C4-2B (cell line): ENCODE measurements at regions not wholly inside any gene's neighbourhood (a gene's known extent, or its start where the extent isn't known, plus 50 kb on each side); places are given as distances from the start of the nearest gene placed in this dataset.
"Not testable (repeated sequence)": the region's sequence is repeated elsewhere in the genome, so short reads cannot be mapped to it uniquely, and the experiment has no call there.

Experiments
- H3K27ac ChIP-seq: fragments of 450-650 bp; 2 replicates; pipeline ENCODE4 v1.5.1; 2017
- CTCF ChIP-seq: fragments of 450-650 bp; conservative IDR thresholded peaks from 2 replicates; pipeline ENCODE4 v1.5.1; 2017; ENCODE audit warnings: mild to moderate bottlenecking
- ZFX ChIP-seq: fragments of 450-650 bp; IDR thresholded peaks from 2 replicates; pipeline ENCODE4 v1.6.1; 2017

- TF ChIP-seq ZFX, result no peak
- no peak for TF ChIP-seq CTCF
- no peak overlapping the region for H3K27ac ChIP-seq
These were observed 731.9 kb upstream of the PCDH10 start for GRCh38 chr4:132417220-132417619.

GRCh38 chr4:132427125-132427524 is 722.0 kb upstream of the PCDH10 start:
- TF ChIP-seq ZFX, result no peak
- TF ChIP-seq CTCF, result no peak
- H3K27ac ChIP-seq, result no peak overlapping the region

- H3K27ac ChIP-seq, result no peak overlapping the region
- TF ChIP-seq ZFX (no peak), CTCF (no peak)
These were observed 712.0 kb upstream of the PCDH10 start for GRCh38 chr4:132437117-132437516.

- no peak overlapping the region for H3K27ac ChIP-seq
- no peak for TF ChIP-seq CTCF
- no peak for TF ChIP-seq ZFX
These were observed 703.7 kb upstream of the PCDH10 start for GRCh38 chr4:132445386-132445785.

GRCh38 chr4:132457987-132458386 is 691.1 kb upstream of the PCDH10 start:
- H3K27ac ChIP-seq, result not testable (repeated sequence)

GRCh38 chr4:132479543-132479942 is 669.6 kb upstream of the PCDH10 start:
- TF ChIP-seq ZFX, result no peak
- TF ChIP-seq CTCF, result no peak
- no peak overlapping the region for H3K27ac ChIP-seq

- H3K27ac ChIP-seq, result no peak overlapping the region
- TF ChIP-seq ZFX, result no peak
- TF ChIP-seq CTCF, result no peak
These were observed 660.5 kb upstream of the PCDH10 start for GRCh38 chr4:132488555-132488954.

GRCh38 chr4:132493476-132493875 is 655.6 kb upstream of the PCDH10 start:
- TF ChIP-seq ZFX (no peak), CTCF (peak; percentile 7; the same call in 1 of the 2 replicates)
- no peak overlapping the region for H3K27ac ChIP-seq

- not testable (repeated sequence) for H3K27ac ChIP-seq
These were observed 653.8 kb upstream of the PCDH10 start for GRCh38 chr4:132495267-132495812.
